ENCODE measurements at regions not wholly inside any gene's neighbourhood (a gene's known extent, or its start where the extent isn't known, plus 50 kb on each side); places are given as distances from the start of the nearest gene placed in this dataset.

- Histone ChIP-seq H4K91ac (replicated peaks; ENCODE audit: insufficient read length, low read length) (no peak overlapping the region), H3K56ac (replicated peaks; ENCODE audit: insufficient read length, low read depth, low read length) (no peak overlapping the region), H2AK5ac (ENCODE audit: low read depth, low read length) (no peak overlapping the region), H4K5ac (ENCODE audit: insufficient read length, low read depth, low read length) (no peak overlapping the region), H3K27me3 (replicated peaks in 1 of 4; ENCODE audit: control insufficient read depth in 3 of 4, extremely low read depth in 1 of 4, insufficient read depth in 3 of 4, low read length in 3 of 4) (no peaks in the 10 kb centered on the region), H3K79me2 (ENCODE audit: control insufficient read depth in 1 of 2, insufficient read depth in 2 of 2, low read length in 2 of 2) (no peaks in the 10 kb centered on the region), H3K4me2 (ENCODE audit: insufficient read depth in 1 of 2, low read depth in 2 of 2, low read length in 2 of 2) (no peak overlapping the region), H2AFZ (ENCODE audit: low read length) (no peak overlapping the region), H3K23ac (ENCODE audit: insufficient read length) (no peak overlapping the region), H3K9ac (replicated peaks in 1 of 4; ENCODE audit: extremely low read depth in 1 of 4, low read depth in 3 of 4, low read length in 3 of 4) (no peak overlapping the region), H3K14ac (ENCODE audit: insufficient read length) (no peak overlapping the region), H3K23me2 (ENCODE audit: low read depth, low read length) (no peaks in the 10 kb centered on the region), H3K18ac (ENCODE audit: extremely low read depth, low read length) (no peak overlapping the region), H3K79me1 (ENCODE audit: low read depth, low read length) (no peaks in the 10 kb centered on the region), H2BK12ac (ENCODE audit: low read depth, low read length) (no peak overlapping the region), H4K8ac (ENCODE audit: extremely low read depth, insufficient read depth, low read length) (no peak overlapping the region), H4K20me1 (replicated peaks in 1 of 2; ENCODE audit: control insufficient read depth in 1 of 2, insufficient read depth in 2 of 2, low read length in 2 of 2) (no peaks in the 10 kb centered on the region), H2BK120ac (replicated peaks; ENCODE audit: low read depth, low read length) (no peak overlapping the region), H3K27ac (ENCODE audit: low read depth, low read length) (no peak overlapping the region), H3K4me1 (replicated peaks in 1 of 4; ENCODE audit: control insufficient read depth in 3 of 4, insufficient read depth in 4 of 4, low read length in 3 of 4) (peaks cover 0 to 4% (median under 1%) of the 10 kb centered on the region in 4 experiments; a peak in 3 of 7 replicates), H2BK5ac (ENCODE audit: low read depth, low read length) (no peak overlapping the region), H3K4ac (replicated peaks; ENCODE audit: insufficient read length, low read depth, low read length) (no peak overlapping the region), H3K4me3 (ENCODE audit: extremely low read depth in 1 of 4, insufficient read depth in 2 of 4, low read depth in 3 of 4, low read length in 4 of 4) (no peak overlapping the region), H3K9me3 (ENCODE audit: insufficient read depth in 2 of 2, low read depth in 1 of 2, low read length in 1 of 2) (no peaks in the 10 kb centered on the region), H2BK20ac (ENCODE audit: low read length) (no peak overlapping the region), H3K36me3 (ENCODE audit: control insufficient read depth in 2 of 4, insufficient read depth in 4 of 4, low read length in 3 of 4) (no peaks in the 10 kb centered on the region), H2BK15ac (ENCODE audit: low read length) (no peak overlapping the region)
- FAIRE-seq (no peak), DNase-seq (ENCODE audit: low read depth in 1 of 2, low spot score in 2 of 2) (no peak)
- CTCF ChIA-PET (ENCODE audit: partially characterized antibody), result no interaction called here
- POLR2A ChIA-PET (ENCODE audit: partially characterized antibody), result no interaction called here
- TF ChIP-seq, protein P1, sequence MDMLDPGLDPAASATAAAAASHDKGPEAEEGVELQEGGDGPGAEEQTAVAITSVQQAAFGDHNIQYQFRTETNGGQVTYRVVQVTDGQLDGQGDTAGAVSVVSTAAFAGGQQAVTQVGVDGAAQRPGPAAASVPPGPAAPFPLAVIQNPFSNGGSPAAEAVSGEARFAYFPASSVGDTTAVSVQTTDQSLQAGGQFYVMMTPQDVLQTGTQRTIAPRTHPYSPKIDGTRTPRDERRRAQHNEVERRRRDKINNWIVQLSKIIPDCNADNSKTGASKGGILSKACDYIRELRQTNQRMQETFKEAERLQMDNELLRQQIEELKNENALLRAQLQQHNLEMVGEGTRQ (IDR thresholded peaks at IDR 0.05; ENCODE audit: low read length), result no peak
- TF ChIP-seq BCL11A (IDR thresholded peaks at IDR 0.05; ENCODE audit: low read depth in 2 of 2, low read length in 2 of 2) (no peak), EGR1 (IDR thresholded peaks at IDR 0.05; ENCODE audit: borderline replicate concordance, low read depth, low read length) (no peak), PHF8 (conservative IDR thresholded peaks at IDR 0.05; ENCODE audit: low read depth, low read length) (no peak), HDAC6 (IDR thresholded peaks at IDR 0.05; ENCODE audit: low read depth, low read length) (no peak), CTBP2 (IDR thresholded peaks at IDR 0.05; ENCODE audit: borderline replicate concordance, insufficient read depth, insufficient read length, low read length) (no peak), TAF7 (optimal IDR thresholded peaks at IDR 0.05; ENCODE audit: borderline replicate concordance, low read depth, low read length) (no peak), MAFK (IDR thresholded peaks at IDR 0.05; ENCODE audit: low read depth, low read length) (no peak), POU5F1 (IDR thresholded peaks at IDR 0.05; ENCODE audit: low read depth, low read length) (no peak), HDAC2 (IDR thresholded peaks at IDR 0.05; ENCODE audit: borderline replicate concordance in 1 of 2, low read depth in 2 of 2, low read length in 2 of 2) (no peak)
- TF ChIP-seq, protein P2, sequence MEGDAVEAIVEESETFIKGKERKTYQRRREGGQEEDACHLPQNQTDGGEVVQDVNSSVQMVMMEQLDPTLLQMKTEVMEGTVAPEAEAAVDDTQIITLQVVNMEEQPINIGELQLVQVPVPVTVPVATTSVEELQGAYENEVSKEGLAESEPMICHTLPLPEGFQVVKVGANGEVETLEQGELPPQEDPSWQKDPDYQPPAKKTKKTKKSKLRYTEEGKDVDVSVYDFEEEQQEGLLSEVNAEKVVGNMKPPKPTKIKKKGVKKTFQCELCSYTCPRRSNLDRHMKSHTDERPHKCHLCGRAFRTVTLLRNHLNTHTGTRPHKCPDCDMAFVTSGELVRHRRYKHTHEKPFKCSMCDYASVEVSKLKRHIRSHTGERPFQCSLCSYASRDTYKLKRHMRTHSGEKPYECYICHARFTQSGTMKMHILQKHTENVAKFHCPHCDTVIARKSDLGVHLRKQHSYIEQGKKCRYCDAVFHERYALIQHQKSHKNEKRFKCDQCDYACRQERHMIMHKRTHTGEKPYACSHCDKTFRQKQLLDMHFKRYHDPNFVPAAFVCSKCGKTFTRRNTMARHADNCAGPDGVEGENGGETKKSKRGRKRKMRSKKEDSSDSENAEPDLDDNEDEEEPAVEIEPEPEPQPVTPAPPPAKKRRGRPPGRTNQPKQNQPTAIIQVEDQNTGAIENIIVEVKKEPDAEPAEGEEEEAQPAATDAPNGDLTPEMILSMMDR (IDR thresholded peaks at IDR 0.05; ENCODE audit: control extremely low read depth in 1 of 3, insufficient read depth in 1 of 3, low read depth in 1 of 3, low read length in 3 of 3), result no peak
Measured at GRCh38 chr3:94373456-94373855, 310.6 kb downstream of the NSUN3 start.

Measured in H1 (cell line).